CD4-positive, alpha-beta T cell treated with Interleukin-17A for 4 hours (primary cell): ENCODE measurements at regions not wholly inside any gene's neighbourhood (a gene's known extent, or its start where the extent isn't known, plus 50 kb on each side); places are given as distances from the start of the nearest gene placed in this dataset.

Experiments used
- DNase-seq: peaks from one replicate; pipeline ENCODE4 v3.0.0-alpha.2; 2020; ENCODE audit warnings: mixed read lengths

- DNase-seq: no peak
Measured at GRCh38 chr21:22444990-22445389, 1446.8 kb downstream of the NCAM2 start.

GRCh38 chr21:22450507-22450906 is 1452.3 kb downstream of the NCAM2 start:
- DNase-seq: no peak

- no peak for DNase-seq
Measured at GRCh38 chr21:22456241-22456640, 1458.0 kb downstream of the NCAM2 start.

- DNase-seq: no peak
Measured at GRCh38 chr21:22468893-22469292, 1470.7 kb downstream of the NCAM2 start.

GRCh38 chr21:22474403-22474802 is 1476.2 kb downstream of the NCAM2 start:
- DNase-seq: no peak

GRCh38 chr21:22476214-22476613 is 1478.0 kb downstream of the NCAM2 start:
- no peak for DNase-seq

GRCh38 chr21:22476726-22477646 is 1478.8 kb downstream of the NCAM2 start:
- DNase-seq: no peak

GRCh38 chr21:22490049-22490448 is 1491.8 kb downstream of the NCAM2 start:
- no peak for DNase-seq

- DNase-seq: no peak
Measured at GRCh38 chr21:22516230-22516629, 1518.0 kb downstream of the NCAM2 start.

GRCh38 chr21:22535630-22536029 is 1537.4 kb downstream of the NCAM2 start:
- DNase-seq: no peak

GRCh38 chr21:22536509-22536908 is 1538.3 kb downstream of the NCAM2 start:
- DNase-seq: no peak

GRCh38 chr21:22544747-22545146 is 1546.5 kb downstream of the NCAM2 start:
- no peak for DNase-seq

GRCh38 chr21:22552390-22552789 is 1554.2 kb downstream of the NCAM2 start:
- no peak for DNase-seq

GRCh38 chr21:22554690-22555316 is 1556.6 kb downstream of the NCAM2 start:
- DNase-seq: no peak

GRCh38 chr21:22556829-22557228 is 1558.6 kb downstream of the NCAM2 start:
- DNase-seq: no peak

GRCh38 chr21:22561946-22562345 is 1563.7 kb downstream of the NCAM2 start:
- no peak for DNase-seq

GRCh38 chr21:22573834-22574233 is 1575.6 kb downstream of the NCAM2 start:
- DNase-seq: no peak

GRCh38 chr21:22575165-22575584 is 1577.0 kb downstream of the NCAM2 start:
- no peak for DNase-seq

- DNase-seq: no peak
Measured at GRCh38 chr21:22579741-22580140, 1581.5 kb downstream of the NCAM2 start.

- DNase-seq: no peak
Measured at GRCh38 chr21:22582026-22582425, 1583.8 kb downstream of the NCAM2 start.

GRCh38 chr21:22584308-22584707 is 1586.1 kb downstream of the NCAM2 start:
- DNase-seq: no peak

GRCh38 chr21:22585558-22585957 is 1587.3 kb downstream of the NCAM2 start:
- no peak for DNase-seq

- DNase-seq: no peak
Measured at GRCh38 chr21:22597660-22598255, 1599.5 kb downstream of the NCAM2 start.

- DNase-seq: no peak
Measured at GRCh38 chr21:22609802-22610201, 1611.6 kb downstream of the NCAM2 start.
